NCI-H748 (cell line): ENCODE measurements at regions not wholly inside any gene's neighbourhood (a gene's known extent, or its start where the extent isn't known, plus 50 kb on each side); places are given as distances from the start of the nearest gene placed in this dataset.
"Not testable (repeated sequence)": the region's sequence is repeated elsewhere in the genome, so short reads cannot be mapped to it uniquely, and the experiment has no call there.

ENCODE experiments used
- DNase-seq: peaks from one replicate; lab custom pipeline; 2025; ENCODE audit not compliant: unreplicated experiment; lab: John Stamatoyannopoulos, UW

GRCh38 chr1:184181044-184181443, 129.5 kb downstream of the TSEN15 start:
- no peak for DNase-seq

- DNase-seq, result no peak
Measured at GRCh38 chr1:184183919-184184318, 132.4 kb downstream of the TSEN15 start.

- not testable (repeated sequence) for DNase-seq
Measured at GRCh38 chr1:184184614-184185013, 133.1 kb downstream of the TSEN15 start.

- DNase-seq, result no peak
Measured at GRCh38 chr1:184185347-184185746, 133.8 kb downstream of the TSEN15 start.

- DNase-seq, result no peak
Measured at GRCh38 chr1:184186167-184186566, 134.6 kb downstream of the TSEN15 start.

- no peak for DNase-seq
Measured at GRCh38 chr1:184187097-184187496, 135.6 kb downstream of the TSEN15 start.

GRCh38 chr1:184188037-184188436, 136.5 kb downstream of the TSEN15 start:
- DNase-seq, result no peak

- DNase-seq, result peak; percentile 31
Measured at GRCh38 chr1:184189361-184189760, 137.8 kb downstream of the TSEN15 start.

GRCh38 chr1:184190616-184191015, 139.1 kb downstream of the TSEN15 start:
- no peak for DNase-seq

- DNase-seq, result peak; percentile 9
Measured at GRCh38 chr1:184191181-184191621, 139.7 kb downstream of the TSEN15 start.

- DNase-seq, result no peak
Measured at GRCh38 chr1:184192796-184193195, 141.3 kb downstream of the TSEN15 start.

GRCh38 chr1:184193451-184193850, 141.9 kb downstream of the TSEN15 start:
- no peak for DNase-seq

GRCh38 chr1:184194236-184194635, 142.7 kb downstream of the TSEN15 start:
- DNase-seq, result no peak

GRCh38 chr1:184195722-184196121, 144.2 kb downstream of the TSEN15 start:
- not testable (repeated sequence) for DNase-seq

GRCh38 chr1:184197831-184198230, 146.3 kb downstream of the TSEN15 start:
- no peak for DNase-seq

- no peak for DNase-seq
Measured at GRCh38 chr1:184199036-184199435, 147.5 kb downstream of the TSEN15 start.

- no peak for DNase-seq
Measured at GRCh38 chr1:184199438-184200085, 148.0 kb downstream of the TSEN15 start.

- no peak for DNase-seq
Measured at GRCh38 chr1:184208622-184209021, 157.1 kb downstream of the TSEN15 start.

GRCh38 chr1:184210031-184210430, 158.5 kb downstream of the TSEN15 start:
- DNase-seq, result no peak

GRCh38 chr1:184210862-184211261, 159.3 kb downstream of the TSEN15 start:
- no peak for DNase-seq

GRCh38 chr1:184212649-184213314, 161.3 kb downstream of the TSEN15 start:
- DNase-seq, result no peak

- DNase-seq, result no peak
Measured at GRCh38 chr1:184214128-184214527, 162.6 kb downstream of the TSEN15 start.
